H1 (cell line): ENCODE measurements at regions not wholly inside any gene's neighbourhood (a gene's known extent, or its start where the extent isn't known, plus 50 kb on each side); places are given as distances from the start of the nearest gene placed in this dataset.
A peak's percentile ranks its signal among the peaks of the same experiment; 100 is the strongest.

Experiments
- CTCF ChIA-PET: fragments of 300-600 bp; sonication (Branson Sonifier 250); formaldehyde crosslinking; loops from one replicate; lab custom pipeline; 2021; ENCODE audit not compliant: partially characterized antibody; lab: Charles Lee
- POLR2A ChIA-PET: fragments of 300-600 bp; sonication (Branson Sonifier 250); formaldehyde crosslinking; loops from one replicate; lab custom pipeline; 2021; ENCODE audit warnings: inconsistent platforms; ENCODE audit not compliant: partially characterized antibody; lab: Charles Lee
- DNase-seq, 2 experiments: peaks; one replicate each; pipeline versions ENCODE4 v3.0.0 to v3.0.0-alpha.2; 2010 to 2022; ENCODE audit warnings: low spot score in 2 of 2, low read depth in 1 of 2, mixed read lengths in 1 of 2
- FAIRE-seq: peaks from 2 replicates; lab custom pipeline; 2011; peaks lifted over from hg19 to GRCh38; lab: Jason Lieb, UNC
- H2AFZ ChIP-seq: 2 replicates; pipeline ENCODE4 v1.8.1; 2012; ENCODE audit warnings: low read length, inconsistent platforms
- H2AK5ac ChIP-seq: 2 replicates; pipeline ENCODE4 v1.6.1; 2013; ENCODE audit warnings: low read depth, low read length
- H2BK120ac ChIP-seq: replicated peaks from 2 replicates; pipeline ENCODE3; 2013; ENCODE audit warnings: low read depth, low read length, inconsistent platforms
- H2BK12ac ChIP-seq: 2 replicates; pipeline ENCODE4 v1.6.1; 2013; ENCODE audit warnings: low read depth, low read length
- H2BK15ac ChIP-seq: 2 replicates; pipeline ENCODE4 v1.6.1; 2013; ENCODE audit warnings: low read length
- H2BK20ac ChIP-seq: 2 replicates; pipeline ENCODE4 v1.6.1; 2013; ENCODE audit warnings: low read length
- H2BK5ac ChIP-seq: 2 replicates; pipeline ENCODE4 v1.6.1; 2013; ENCODE audit warnings: low read depth, low read length
- H3K14ac ChIP-seq: 2 replicates; pipeline ENCODE4 v1.6.1; 2013; ENCODE audit warnings: inconsistent platforms; ENCODE audit not compliant: insufficient read length
- H3K18ac ChIP-seq: 2 replicates; pipeline ENCODE4 v1.6.1; 2013; ENCODE audit warnings: low read length; ENCODE audit errors: extremely low read depth
- H3K23ac ChIP-seq: 2 replicates; pipeline ENCODE4 v1.6.1; 2013; ENCODE audit warnings: inconsistent platforms; ENCODE audit not compliant: insufficient read length
- H3K23me2 ChIP-seq: 2 replicates; pipeline ENCODE4 v1.6.1; 2013; ENCODE audit warnings: low read depth, low read length
- H3K27ac ChIP-seq: 2 replicates; pipeline ENCODE4 v1.6.1; 2011; ENCODE audit warnings: low read depth, low read length, inconsistent platforms
- H3K27me3 ChIP-seq, 4 experiments: replicated peaks in 1 of 4; 1 replicate in 1 of 4; 2 replicates in 3 of 4; pipeline versions ENCODE4 v1.6.1 to v1.8.1; 2011 to 2013; ENCODE audit warnings: low read length in 3 of 4, mild to moderate bottlenecking in 3 of 4, inconsistent platforms in 2 of 4, mixed read lengths in 2 of 4, moderate library complexity in 1 of 4; ENCODE audit not compliant: control insufficient read depth in 3 of 4, insufficient read depth in 3 of 4; ENCODE audit errors: extremely low read depth in 1 of 4
- H3K36me3 ChIP-seq, 4 experiments: 2 replicates each; pipeline versions ENCODE4 v1.6.1 to v1.8.1; 2011 to 2013; ENCODE audit warnings: mild to moderate bottlenecking in 4 of 4, low read length in 3 of 4, moderate library complexity in 2 of 4, control low read depth in 1 of 4, inconsistent platforms in 1 of 4; ENCODE audit not compliant: insufficient read depth in 4 of 4, control insufficient read depth in 2 of 4
- H3K4ac ChIP-seq: replicated peaks from 2 replicates; pipeline ENCODE3; 2013; ENCODE audit warnings: low read length, low read depth, mixed read lengths, inconsistent platforms; ENCODE audit not compliant: insufficient read length
- H3K4me1 ChIP-seq, 4 experiments: replicated peaks in 1 of 4; 1 replicate in 1 of 4; 2 replicates in 3 of 4; pipeline versions ENCODE4 v1.6.1 to v1.8.1; 2011 to 2013; ENCODE audit warnings: low read length in 3 of 4, inconsistent platforms in 2 of 4, mixed read lengths in 1 of 4; ENCODE audit not compliant: insufficient read depth in 4 of 4, control insufficient read depth in 3 of 4
- H3K4me2 ChIP-seq, 2 experiments: 2 replicates each; pipeline versions ENCODE4 v1.6.1 to v1.8.1; 2011 to 2013; ENCODE audit warnings: low read depth in 2 of 2, low read length in 2 of 2, control low read depth in 1 of 2, inconsistent platforms in 1 of 2, mild to moderate bottlenecking in 1 of 2; ENCODE audit not compliant: insufficient read depth in 1 of 2
- H3K4me3 ChIP-seq, 4 experiments: fragments of 200-600, 300-600 bp in 1 of 4; sonication (generic), shearing (Covaris generic), sonication (Bioruptor Twin) in 1 of 4; 2 replicates each; pipeline versions ENCODE4 v1.5.1 to v1.8.1; 2011 to 2016; ENCODE audit warnings: low read length in 4 of 4, low read depth in 3 of 4, control low read depth in 2 of 4, inconsistent platforms in 2 of 4, mild to moderate bottlenecking in 2 of 4, mixed read lengths in 1 of 4, moderate library complexity in 1 of 4; ENCODE audit not compliant: insufficient read depth in 2 of 4; ENCODE audit errors: extremely low read depth in 1 of 4
- H3K56ac ChIP-seq: replicated peaks from 2 replicates; pipeline ENCODE3; 2013; ENCODE audit warnings: low read depth, mild to moderate bottlenecking, mixed read lengths, low read length, inconsistent platforms; ENCODE audit not compliant: insufficient read length
- H3K79me1 ChIP-seq: 2 replicates; pipeline ENCODE4 v1.6.1; 2013; ENCODE audit warnings: low read depth, low read length, control low read depth
- H3K79me2 ChIP-seq, 2 experiments: 2 replicates each; pipeline versions ENCODE4 v1.6.1 to v1.8.1; 2012 to 2013; ENCODE audit warnings: low read length in 2 of 2, mild to moderate bottlenecking in 2 of 2, inconsistent platforms in 1 of 2; ENCODE audit not compliant: insufficient read depth in 2 of 2, control insufficient read depth in 1 of 2
- H3K9ac ChIP-seq, 4 experiments: replicated peaks in 1 of 4; 1 replicate in 1 of 4; 2 replicates in 3 of 4; pipeline versions ENCODE4 v1.6.1 to v1.8.1; 2011 to 2013; ENCODE audit warnings: low read depth in 3 of 4, low read length in 3 of 4, control low read depth in 2 of 4, mild to moderate bottlenecking in 2 of 4, moderate library complexity in 2 of 4, inconsistent platforms in 1 of 4; ENCODE audit errors: extremely low read depth in 1 of 4
- H3K9me3 ChIP-seq, 2 experiments: 2 replicates each; pipeline versions ENCODE4 v1.6.1 to v1.8.1; 2012 to 2013; ENCODE audit warnings: mild to moderate bottlenecking in 2 of 2, moderate library complexity in 2 of 2, control low read depth in 1 of 2, inconsistent platforms in 1 of 2, low read depth in 1 of 2, low read length in 1 of 2, mixed read lengths in 1 of 2; ENCODE audit not compliant: insufficient read depth in 2 of 2
- H4K20me1 ChIP-seq, 2 experiments: replicated peaks in 1 of 2; 2 replicates each; pipeline versions ENCODE3 to v1.8.1; 2011 to 2013; ENCODE audit warnings: inconsistent platforms in 2 of 2, low read length in 2 of 2, mild to moderate bottlenecking in 1 of 2; ENCODE audit not compliant: insufficient read depth in 2 of 2, control insufficient read depth in 1 of 2
- H4K5ac ChIP-seq: 2 replicates; pipeline ENCODE4 v1.6.1; 2013; ENCODE audit warnings: low read length, low read depth, mixed read lengths, inconsistent platforms; ENCODE audit not compliant: insufficient read length
- H4K8ac ChIP-seq: 2 replicates; pipeline ENCODE4 v1.8.0; 2013; ENCODE audit warnings: mild to moderate bottlenecking, moderate library complexity, low read length, inconsistent platforms; ENCODE audit not compliant: insufficient read depth; ENCODE audit errors: extremely low read depth
- H4K91ac ChIP-seq: replicated peaks from 2 replicates; pipeline ENCODE3; 2013; ENCODE audit warnings: low read length, mixed read lengths, inconsistent platforms; ENCODE audit not compliant: insufficient read length
- CHD1 ChIP-seq: IDR thresholded peaks from 2 replicates; pipeline ENCODE4 v1.6.1; 2012; ENCODE audit warnings: low read depth, low read length, improper control_type of control experiment
- HDAC6 ChIP-seq: IDR thresholded peaks from one replicate; pipeline ENCODE4 v1.7.1; 2012; ENCODE audit warnings: low read depth, mild to moderate bottlenecking, inconsistent platforms, low read length, moderate library complexity
- NANOG ChIP-seq: IDR thresholded peaks from 2 replicates; pipeline ENCODE4 v1.6.1; 2011; ENCODE audit warnings: low read length, low read depth, mild to moderate bottlenecking, inconsistent platforms; ENCODE audit not compliant: insufficient read depth, poor library complexity, severe bottlenecking
- POLR2A ChIP-seq, 2 experiments: IDR thresholded peaks; 1 replicate in 1 of 2; 2 replicates in 1 of 2; pipeline ENCODE4 v1.6.1; 2011; ENCODE audit warnings: low read depth in 2 of 2, low read length in 2 of 2, mild to moderate bottlenecking in 2 of 2; ENCODE audit errors: control extremely low read depth in 1 of 2
- RAD21 ChIP-seq, 2 experiments: IDR thresholded peaks in 1 of 2; conservative IDR thresholded peaks in 1 of 2; 2 replicates each; pipeline ENCODE4 v1.6.1; 2011; ENCODE audit warnings: low read depth in 2 of 2, low read length in 2 of 2, improper control_type of control experiment in 1 of 2, inconsistent platforms in 1 of 2, mild to moderate bottlenecking in 1 of 2, moderate library complexity in 1 of 2
- RXRA ChIP-seq: IDR thresholded peaks from 2 replicates; pipeline ENCODE4 v1.6.1; 2011; ENCODE audit warnings: low read depth, mild to moderate bottlenecking, low read length, moderate library complexity; ENCODE audit not compliant: insufficient read depth
- SRF ChIP-seq: IDR thresholded peaks from 2 replicates; pipeline ENCODE4 v1.6.1; 2011; ENCODE audit warnings: mild to moderate bottlenecking, low read depth, low read length, moderate library complexity
- TEAD4 ChIP-seq: IDR thresholded peaks from 2 replicates; pipeline ENCODE4 v1.6.1; 2012; ENCODE audit warnings: low read depth, low read length, inconsistent platforms, mixed read lengths
- YY1 ChIP-seq: IDR thresholded peaks from 2 replicates; pipeline ENCODE4 v1.6.1; 2011; ENCODE audit warnings: low read depth, mild to moderate bottlenecking, low read length
- WGBS, 2 experiments: shearing (Covaris generic) in 1 of 2; methylation state at CpG; one replicate each; pipeline versions ENCODE4 v1.1.6 to v1.1.7; 2013 to 2015; ENCODE audit warnings: low lambda C conversion rate in 2 of 2, mixed read lengths in 2 of 2, inconsistent platforms in 1 of 2, low coverage in 1 of 2, missing lambda C conversion rate in 1 of 2; ENCODE audit not compliant: insufficient replicate concordance in 2 of 2, insufficient coverage in 1 of 2, insufficient read length in 1 of 2; ENCODE audit errors: extremely low coverage in 1 of 2, missing lambda C conversion rate in 1 of 2; 5-methylcytosine and 5-hydroxymethylcytosine counted together
- TF ChIP-seq, protein P1 (sequence below): IDR thresholded peaks from 2 replicates; pipeline ENCODE4 v1.6.1; 2012; ENCODE audit warnings: low read length, inconsistent platforms

DNA sequence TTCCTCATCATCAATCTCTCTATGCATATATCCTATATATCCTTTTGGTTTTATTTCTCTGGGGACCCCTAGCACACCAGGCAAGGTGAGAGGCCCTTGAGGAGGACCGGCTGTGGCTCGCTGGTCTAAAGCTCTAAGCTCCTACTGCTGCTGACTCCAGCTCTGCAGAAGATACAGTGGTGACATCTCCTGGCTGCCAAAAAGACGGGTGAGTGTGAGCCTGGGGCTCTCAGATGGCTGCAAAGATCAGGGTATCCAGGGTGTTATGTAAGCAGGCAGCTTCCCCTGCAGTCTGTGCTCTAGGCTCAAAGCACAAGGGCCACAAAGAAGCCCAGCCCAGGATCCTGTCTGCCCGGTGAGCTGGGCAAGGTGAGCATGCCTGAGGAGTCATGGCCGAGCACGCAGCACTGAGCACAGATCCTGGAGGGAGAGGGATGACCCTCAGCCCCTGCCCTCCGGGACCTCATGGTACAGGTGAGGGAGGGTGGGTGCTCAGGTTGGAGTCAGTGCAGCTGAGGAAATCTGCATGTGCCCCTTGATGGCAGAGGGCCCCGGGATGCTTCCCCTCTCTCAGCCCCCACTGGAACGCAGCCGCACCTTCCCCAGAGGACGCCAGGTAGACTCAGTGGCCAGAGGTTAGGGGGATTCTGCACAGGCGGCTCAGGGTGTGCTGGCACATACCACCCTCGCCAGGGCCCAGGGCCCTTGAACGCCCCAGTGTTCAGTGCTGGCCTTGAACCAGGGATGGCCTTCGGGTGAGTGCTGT, 95.4 kb upstream of the INSIG1 start:
- H2BK120ac ChIP-seq, result no peak overlapping the region
- peaks cover 0 to 4% of the 10 kb centered on the region in 2 experiments for H4K20me1 ChIP-seq
- no peak overlapping the region for H3K56ac ChIP-seq
- peaks cover 3% of the 10 kb centered on the region; the same call in 1 of the 2 replicates for H3K23me2 ChIP-seq
- H3K9me3 ChIP-seq, result peaks cover 2 to 4% of the 10 kb centered on the region in 2 experiments; a peak in 1 of 4 replicates
- no peak overlapping the region for H2BK5ac ChIP-seq
- no peak overlapping the region for H3K4ac ChIP-seq
- H2AFZ ChIP-seq, result no peak overlapping the region
- H4K5ac ChIP-seq, result no peak overlapping the region
- no peak overlapping the region for H2AK5ac ChIP-seq
- H4K8ac ChIP-seq, result peak overlapping the region; percentile 14; the same call in 1 of the 2 replicates
- peak overlapping the region; percentile 6 for H4K91ac ChIP-seq
- H3K9ac ChIP-seq, result no peak overlapping the region
- no peak for FAIRE-seq
- peaks cover 0 to 9% (median 4%) of the 10 kb centered on the region in 4 experiments; a peak in 2 of 7 replicates for H3K4me1 ChIP-seq
- H3K27ac ChIP-seq, result no peak overlapping the region
- H3K4me3 ChIP-seq, result no peak overlapping the region
- H3K23ac ChIP-seq, result no peak overlapping the region
- no peak overlapping the region for H3K14ac ChIP-seq
- CTCF ChIA-PET, result interaction anchor here (0.8 to 3.1 kb wide), 4 partner anchors 9 to 60 kb away, joined by 3 to 21 read pairs (median 4); no protein-coding TSS in a partner anchor
- H3K79me2 ChIP-seq, result no peaks in the 10 kb centered on the region
- no peak for DNase-seq
- 93% methylated on average over 12 of the region's 15 CpGs; no CpG with 5 or more reads in 1 of the 2 experiments for WGBS, 2 experiments
- no peaks in the 10 kb centered on the region for H3K27me3 ChIP-seq
- no peaks in the 10 kb centered on the region for H3K36me3 ChIP-seq
- H3K18ac ChIP-seq, result 0 out of 2 replicates have a peak overlapping the region, but pooled peaks have one; percentile 3
- no peaks in the 10 kb centered on the region for H3K79me1 ChIP-seq
- H2BK12ac ChIP-seq, result no peak overlapping the region
- H3K4me2 ChIP-seq, result no peak overlapping the region
- H2BK15ac ChIP-seq, result no peak overlapping the region
- POLR2A ChIA-PET, result no interaction called here
- H2BK20ac ChIP-seq, result no peak overlapping the region
- no peak for TF ChIP-seq TEAD4
- no peak for TF ChIP-seq HDAC6
- TF ChIP-seq RXRA, result no peak
- TF ChIP-seq YY1, result no peak
- no peak for TF ChIP-seq POLR2A (IDR thresholded peaks at IDR 0.05; ENCODE audit: control extremely low read depth in 1 of 2, low read depth in 2 of 2, low read length in 2 of 2)
- TF ChIP-seq RAD21 (IDR thresholded peaks at IDR 0.05 in 1 of 2, conservative IDR thresholded peaks at IDR 0.05 in 1 of 2; ENCODE audit: low read depth in 2 of 2, low read length in 2 of 2), result no peak
- no peak for TF ChIP-seq SRF
- TF ChIP-seq, protein P1, sequence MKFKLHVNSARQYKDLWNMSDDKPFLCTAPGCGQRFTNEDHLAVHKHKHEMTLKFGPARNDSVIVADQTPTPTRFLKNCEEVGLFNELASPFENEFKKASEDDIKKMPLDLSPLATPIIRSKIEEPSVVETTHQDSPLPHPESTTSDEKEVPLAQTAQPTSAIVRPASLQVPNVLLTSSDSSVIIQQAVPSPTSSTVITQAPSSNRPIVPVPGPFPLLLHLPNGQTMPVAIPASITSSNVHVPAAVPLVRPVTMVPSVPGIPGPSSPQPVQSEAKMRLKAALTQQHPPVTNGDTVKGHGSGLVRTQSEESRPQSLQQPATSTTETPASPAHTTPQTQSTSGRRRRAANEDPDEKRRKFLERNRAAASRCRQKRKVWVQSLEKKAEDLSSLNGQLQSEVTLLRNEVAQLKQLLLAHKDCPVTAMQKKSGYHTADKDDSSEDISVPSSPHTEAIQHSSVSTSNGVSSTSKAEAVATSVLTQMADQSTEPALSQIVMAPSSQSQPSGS, result no peak
- TF ChIP-seq CHD1, result no peak
- TF ChIP-seq NANOG, result no peak
